IMR-90 (cell line): ENCODE measurements at regions not wholly inside any gene's neighbourhood (a gene's known extent, or its start where the extent isn't known, plus 50 kb on each side); places are given as distances from the start of the nearest gene placed in this dataset.

Experiments used
- ATAC-seq: fragments of 200-7000 bp; cut with Tn5 transposase; 2 replicates; pipeline ENCODE4 v1.9.1; 2020; ENCODE audit warnings: low read depth, mild to moderate bottlenecking, moderate library complexity
- BruUV-seq: library from RNA; stranded (reverse); fragments of 400-500 nt; replicated peaks from 2 replicates; lab custom pipeline; 2021; lab: Mats Ljungman, UMichigan
- CTCF ChIA-PET: fragments of 300-600 bp; formaldehyde crosslinking; extraction: SDS; loops from one replicate; lab custom pipeline; 2021; ENCODE audit warnings: antibody characterized with exemption; lab: Yijun Ruan, JAX
- POLR2A ChIA-PET: fragments of 300-600 bp; sonication (Branson Sonifier 250); formaldehyde crosslinking; loops from one replicate; lab custom pipeline; 2022; ENCODE audit warnings: antibody characterized with exemption; ENCODE audit not compliant: unreplicated experiment; lab: Charles Lee
- DNase-seq: peaks from one replicate; pipeline ENCODE4 v3.0.0; 2013
- H2AFZ ChIP-seq: replicated peaks from 2 replicates; pipeline ENCODE3; 2013; ENCODE audit warnings: low read length, mild to moderate bottlenecking; ENCODE audit not compliant: poor library complexity
- H2AK5ac ChIP-seq: 2 replicates; pipeline ENCODE4 v1.6.1; 2013; ENCODE audit warnings: low read depth, low read length, inconsistent platforms
- H2AK9ac ChIP-seq: replicated peaks from 2 replicates; pipeline ENCODE3; 2013; ENCODE audit warnings: mild to moderate bottlenecking, low read depth, low read length, moderate library complexity; ENCODE audit not compliant: poor library complexity
- H2BK120ac ChIP-seq: 2 replicates; pipeline ENCODE4 v1.6.1; 2013; ENCODE audit warnings: low read depth, low read length, inconsistent platforms
- H2BK15ac ChIP-seq: 3 replicates; pipeline ENCODE4 v1.6.1; 2013; ENCODE audit warnings: low read depth, low read length, inconsistent platforms
- H2BK20ac ChIP-seq: 2 replicates; pipeline ENCODE4 v1.6.1; 2013; ENCODE audit warnings: low read depth, mild to moderate bottlenecking, inconsistent platforms, low read length, moderate library complexity
- H2BK5ac ChIP-seq: 2 replicates; pipeline ENCODE4 v1.6.1; 2013; ENCODE audit warnings: mild to moderate bottlenecking, low read depth, low read length, inconsistent platforms; ENCODE audit not compliant: poor library complexity, severe bottlenecking
- H3K14ac ChIP-seq: replicated peaks from 2 replicates; pipeline ENCODE4 v1.6.1; 2013; ENCODE audit warnings: low read depth, low read length, inconsistent platforms
- H3K18ac ChIP-seq: 2 replicates; pipeline ENCODE4 v1.6.1; 2013; ENCODE audit warnings: low read depth, low read length, control low read depth
- H3K23ac ChIP-seq: 2 replicates; pipeline ENCODE4 v1.6.1; 2013; ENCODE audit warnings: low read depth, low read length, inconsistent platforms
- H3K27ac ChIP-seq: 2 replicates; pipeline ENCODE4 v1.5.1; 2013; ENCODE audit warnings: mild to moderate bottlenecking, control low read depth, low read length; ENCODE audit not compliant: insufficient read depth
- H3K27me3 ChIP-seq: 2 replicates; pipeline ENCODE4 v1.6.1; 2013; ENCODE audit warnings: low read length; ENCODE audit not compliant: control insufficient read depth, insufficient read depth
- H3K36me3 ChIP-seq: 2 replicates; pipeline ENCODE4 v1.6.1; 2013; ENCODE audit warnings: low read length, mixed read lengths; ENCODE audit not compliant: control insufficient read depth, insufficient read depth
- H3K4ac ChIP-seq: 2 replicates; pipeline ENCODE4 v1.6.1; 2013; ENCODE audit warnings: low read depth, low read length, inconsistent platforms
- H3K4me1 ChIP-seq: 2 replicates; pipeline ENCODE4 v1.6.1; 2013; ENCODE audit warnings: low read length, mixed read lengths; ENCODE audit not compliant: control insufficient read depth, insufficient read depth
- H3K4me2 ChIP-seq: 2 replicates; pipeline ENCODE4 v1.6.1; 2013; ENCODE audit warnings: low read depth, mild to moderate bottlenecking, control low read depth, low read length, moderate library complexity
- H3K4me3 ChIP-seq: 2 replicates; pipeline ENCODE4 v1.5.1; 2013; ENCODE audit warnings: low read depth, mild to moderate bottlenecking, control low read depth, low read length, moderate library complexity; ENCODE audit not compliant: insufficient read depth
- H3K56ac ChIP-seq: 2 replicates; pipeline ENCODE4 v1.6.1; 2013; ENCODE audit warnings: low read length, inconsistent platforms; ENCODE audit not compliant: insufficient read depth; ENCODE audit errors: extremely low read depth
- H3K79me1 ChIP-seq, 2 experiments: 2 replicates each; pipeline ENCODE4 v1.6.1; 2013; ENCODE audit warnings: low read length in 2 of 2, inconsistent platforms in 1 of 2, low read depth in 1 of 2
- H3K9ac ChIP-seq: 2 replicates; pipeline ENCODE4 v1.6.1; 2013; ENCODE audit warnings: low read depth, low read length, control low read depth
- H3K9me1 ChIP-seq: 2 replicates; pipeline ENCODE4 v1.6.1; 2013; ENCODE audit warnings: low read length, inconsistent platforms; ENCODE audit not compliant: insufficient read depth
- H3K9me3 ChIP-seq: 2 replicates; pipeline ENCODE4 v1.6.1; 2013; ENCODE audit warnings: low read length; ENCODE audit not compliant: control insufficient read depth, insufficient read depth
- H4K20me1 ChIP-seq: 2 replicates; pipeline ENCODE4 v1.6.1; 2013; ENCODE audit warnings: low read length, inconsistent platforms; ENCODE audit not compliant: insufficient read depth
- H4K5ac ChIP-seq: 2 replicates; pipeline ENCODE4 v1.6.1; 2013; ENCODE audit warnings: mild to moderate bottlenecking, low read depth, low read length, control low read depth
- H4K8ac ChIP-seq, 2 experiments: 2 replicates each; pipeline ENCODE4 v1.6.1; 2013; ENCODE audit warnings: low read depth in 2 of 2, low read length in 2 of 2, control low read depth in 1 of 2, inconsistent platforms in 1 of 2
- H4K91ac ChIP-seq: 2 replicates; pipeline ENCODE4 v1.6.1; 2013; ENCODE audit warnings: low read depth, low read length, inconsistent platforms; ENCODE audit not compliant: insufficient read depth
- BHLHE40 ChIP-seq: fragments of 150-350 bp; IDR thresholded peaks from 2 replicates; pipeline ENCODE4 v1.6.1; 2016; ENCODE audit warnings: mild to moderate bottlenecking, low read depth, low read length
- CEBPB ChIP-seq: IDR thresholded peaks from 2 replicates; pipeline ENCODE4 v1.6.1; 2012; ENCODE audit warnings: low read depth, low read length, improper control_type of control experiment
- CHD1 ChIP-seq: IDR thresholded peaks from 2 replicates; pipeline ENCODE4 v1.6.1; 2012; ENCODE audit warnings: low read depth, low read length, improper control_type of control experiment
- FOS ChIP-seq: fragments of 150-350 bp; IDR thresholded peaks from 2 replicates; pipeline ENCODE4 v1.6.1; 2016; ENCODE audit warnings: low read depth, low read length
- MAFK ChIP-seq: IDR thresholded peaks from 2 replicates; pipeline ENCODE4 v1.6.1; 2012; ENCODE audit warnings: low read depth, low read length, improper control_type of control experiment
- MAZ ChIP-seq: IDR thresholded peaks from 2 replicates; pipeline ENCODE4 v1.6.1; 2012; ENCODE audit warnings: low read depth, mild to moderate bottlenecking, low read length, improper control_type of control experiment, moderate library complexity, borderline replicate concordance
- MXI1 ChIP-seq: IDR thresholded peaks from 2 replicates; pipeline ENCODE4 v1.6.1; 2012; ENCODE audit warnings: low read depth, mild to moderate bottlenecking, low read length, moderate library complexity, borderline replicate concordance
- NFE2L2 ChIP-seq: fragments of 150-350 bp; IDR thresholded peaks from 2 replicates; pipeline ENCODE4 v1.6.1; 2016; ENCODE audit warnings: low read depth, mild to moderate bottlenecking, low read length
- POLR2A ChIP-seq: IDR thresholded peaks from 2 replicates; pipeline ENCODE4 v1.6.1; 2012; ENCODE audit warnings: mild to moderate bottlenecking, low read depth, low read length
- RAD21 ChIP-seq: IDR thresholded peaks from 2 replicates; pipeline ENCODE4 v1.6.1; 2012; ENCODE audit warnings: low read length, improper control_type of control experiment
- RCOR1 ChIP-seq: IDR thresholded peaks from 2 replicates; pipeline ENCODE4 v1.6.1; 2012; ENCODE audit warnings: mild to moderate bottlenecking, low read length, improper control_type of control experiment; ENCODE audit not compliant: insufficient replicate concordance
- RFX5 ChIP-seq: IDR thresholded peaks from 2 replicates; pipeline ENCODE4 v1.8.0; 2012; ENCODE audit warnings: low read depth, mild to moderate bottlenecking, low read length, moderate library complexity
- SMC3 ChIP-seq: fragments of 150-350 bp; IDR thresholded peaks from 2 replicates; pipeline ENCODE4 v1.6.1; 2016; ENCODE audit warnings: low read depth, mild to moderate bottlenecking, antibody characterized with exemption, low read length, moderate library complexity
- WGBS, 2 experiments: methylation state at CpG; one replicate each; pipeline versions ENCODE4 v1.1.5 to v1.1.7; 2013; ENCODE audit warnings: missing lambda C conversion rate in 2 of 2; ENCODE audit not compliant: insufficient read length in 1 of 2; ENCODE audit errors: extremely low coverage in 2 of 2; 5-methylcytosine and 5-hydroxymethylcytosine counted together
- dilution Hi-C: fragments of 300-500 bp; cut with HindIII; formaldehyde crosslinking; loops from one replicate; pipeline ENCODE4 v1.14.3; 2018; ENCODE audit warnings: low sequenced_read_pairs; ENCODE audit not compliant: unreplicated experiment
- in situ Hi-C: fragments of 300-500 bp; cut with MboI; formaldehyde crosslinking; loops from 3 replicates; pipeline ENCODE4 v1.14.3; 2019; ENCODE audit warnings: low sequenced_read_pairs, inconsistent platforms, mixed read lengths
- intact Hi-C: fragments of 100-400 bp; cut with micrococcal nuclease; formaldehyde crosslinking; loops from 2 replicates; pipeline ENCODE4 v1.10.0; 2022
- TF ChIP-seq, protein P1 (sequence below): conservative IDR thresholded peaks from 2 replicates; pipeline ENCODE4 v1.5.1; 2012; ENCODE audit warnings: mild to moderate bottlenecking, low read depth, low read length, improper control_type of control experiment
- TF ChIP-seq, protein P2 (sequence below): fragments of 150-350 bp; IDR thresholded peaks from 2 replicates; pipeline ENCODE4 v1.6.1; 2016; ENCODE audit warnings: low read depth, mild to moderate bottlenecking, low read length, moderate library complexity, borderline replicate concordance
- TF ChIP-seq, protein P3 (sequence below): fragments of 150-350 bp; IDR thresholded peaks from 2 replicates; pipeline ENCODE4 v1.6.1; 2017; ENCODE audit warnings: mild to moderate bottlenecking, antibody characterized with exemption, low read length, low read depth

DNA sequence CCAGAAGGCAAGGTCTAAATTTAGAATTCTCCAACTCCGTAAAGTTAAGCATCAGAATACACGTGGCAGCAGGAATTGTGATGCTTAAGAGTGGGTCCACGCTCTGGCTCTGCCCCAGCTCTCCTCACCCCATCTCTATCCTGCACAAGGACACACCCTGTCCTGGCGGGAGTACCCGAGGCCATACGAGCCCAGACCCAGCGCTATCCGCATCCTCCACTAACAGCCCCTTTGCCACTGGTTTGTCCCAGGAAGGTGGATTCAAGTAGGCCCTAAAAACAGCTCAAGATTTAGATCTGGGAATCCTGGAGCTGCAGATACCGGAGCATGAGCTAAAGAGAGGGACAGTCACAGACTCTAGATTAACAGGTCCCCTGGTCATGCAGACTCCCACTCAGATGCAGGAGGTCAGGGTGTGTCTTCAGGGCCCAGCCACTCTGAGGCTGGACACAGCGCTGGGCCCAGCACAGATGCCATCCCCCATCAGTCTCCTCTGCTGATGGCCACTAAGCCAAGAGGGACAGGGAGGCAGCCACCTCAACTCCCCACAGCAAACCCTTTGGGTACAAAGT, 393.3 kb downstream of the NPHP4 start:
- Histone ChIP-seq H3K4me2 (no peak overlapping the region), H3K9me1 (no peaks in the 10 kb centered on the region), H2AK9ac (no peak overlapping the region), H3K4me1 (no peaks in the 10 kb centered on the region), H2BK120ac (no peak overlapping the region), H4K91ac (no peak overlapping the region), H3K9ac (no peak overlapping the region), H2BK5ac (no peak overlapping the region), H2BK20ac (no peak overlapping the region), H4K5ac (no peak overlapping the region), H3K9me3 (peaks cover 34% of the 10 kb centered on the region), H4K8ac (no peak overlapping the region), H3K36me3 (no peaks in the 10 kb centered on the region), H2AFZ (no peak overlapping the region), H3K23ac (no peak overlapping the region), H3K4ac (no peak overlapping the region), H3K4me3 (no peak overlapping the region), H3K56ac (no peak overlapping the region), H3K79me1 (no peaks in the 10 kb centered on the region), H3K14ac (no peak overlapping the region), H4K20me1 (no peaks in the 10 kb centered on the region), H3K27ac (no peak overlapping the region), H3K27me3 (no peaks in the 10 kb centered on the region), H2AK5ac (no peak overlapping the region), H3K18ac (no peak overlapping the region), H2BK15ac (no peak overlapping the region)
- ChIA-PET CTCF (no interaction called here), POLR2A (no interaction called here)
- WGBS, 2 experiments: 10% methylated on average over 2 of the region's 10 CpGs; no CpG with 5 or more reads in 1 of the 2 experiments
- ATAC-seq (no peak), DNase-seq (no peak)
- no peak for TF ChIP-seq POLR2A
- TF ChIP-seq CHD1: no peak
- no peak for TF ChIP-seq CEBPB
- no peak for TF ChIP-seq BHLHE40
- TF ChIP-seq, protein P1, sequence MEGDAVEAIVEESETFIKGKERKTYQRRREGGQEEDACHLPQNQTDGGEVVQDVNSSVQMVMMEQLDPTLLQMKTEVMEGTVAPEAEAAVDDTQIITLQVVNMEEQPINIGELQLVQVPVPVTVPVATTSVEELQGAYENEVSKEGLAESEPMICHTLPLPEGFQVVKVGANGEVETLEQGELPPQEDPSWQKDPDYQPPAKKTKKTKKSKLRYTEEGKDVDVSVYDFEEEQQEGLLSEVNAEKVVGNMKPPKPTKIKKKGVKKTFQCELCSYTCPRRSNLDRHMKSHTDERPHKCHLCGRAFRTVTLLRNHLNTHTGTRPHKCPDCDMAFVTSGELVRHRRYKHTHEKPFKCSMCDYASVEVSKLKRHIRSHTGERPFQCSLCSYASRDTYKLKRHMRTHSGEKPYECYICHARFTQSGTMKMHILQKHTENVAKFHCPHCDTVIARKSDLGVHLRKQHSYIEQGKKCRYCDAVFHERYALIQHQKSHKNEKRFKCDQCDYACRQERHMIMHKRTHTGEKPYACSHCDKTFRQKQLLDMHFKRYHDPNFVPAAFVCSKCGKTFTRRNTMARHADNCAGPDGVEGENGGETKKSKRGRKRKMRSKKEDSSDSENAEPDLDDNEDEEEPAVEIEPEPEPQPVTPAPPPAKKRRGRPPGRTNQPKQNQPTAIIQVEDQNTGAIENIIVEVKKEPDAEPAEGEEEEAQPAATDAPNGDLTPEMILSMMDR: no peak
- TF ChIP-seq MAFK: no peak
- TF ChIP-seq, protein P2, sequence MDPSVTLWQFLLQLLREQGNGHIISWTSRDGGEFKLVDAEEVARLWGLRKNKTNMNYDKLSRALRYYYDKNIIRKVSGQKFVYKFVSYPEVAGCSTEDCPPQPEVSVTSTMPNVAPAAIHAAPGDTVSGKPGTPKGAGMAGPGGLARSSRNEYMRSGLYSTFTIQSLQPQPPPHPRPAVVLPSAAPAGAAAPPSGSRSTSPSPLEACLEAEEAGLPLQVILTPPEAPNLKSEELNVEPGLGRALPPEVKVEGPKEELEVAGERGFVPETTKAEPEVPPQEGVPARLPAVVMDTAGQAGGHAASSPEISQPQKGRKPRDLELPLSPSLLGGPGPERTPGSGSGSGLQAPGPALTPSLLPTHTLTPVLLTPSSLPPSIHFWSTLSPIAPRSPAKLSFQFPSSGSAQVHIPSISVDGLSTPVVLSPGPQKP: no peak
- no peak for TF ChIP-seq SMC3
- no peak for TF ChIP-seq FOS
- no peak for TF ChIP-seq MXI1
- TF ChIP-seq MAZ: no peak
- TF ChIP-seq RFX5: no peak
- no peak for TF ChIP-seq RAD21
- no peak for TF ChIP-seq NFE2L2
- TF ChIP-seq, protein P3, sequence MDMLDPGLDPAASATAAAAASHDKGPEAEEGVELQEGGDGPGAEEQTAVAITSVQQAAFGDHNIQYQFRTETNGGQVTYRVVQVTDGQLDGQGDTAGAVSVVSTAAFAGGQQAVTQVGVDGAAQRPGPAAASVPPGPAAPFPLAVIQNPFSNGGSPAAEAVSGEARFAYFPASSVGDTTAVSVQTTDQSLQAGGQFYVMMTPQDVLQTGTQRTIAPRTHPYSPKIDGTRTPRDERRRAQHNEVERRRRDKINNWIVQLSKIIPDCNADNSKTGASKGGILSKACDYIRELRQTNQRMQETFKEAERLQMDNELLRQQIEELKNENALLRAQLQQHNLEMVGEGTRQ: no peak
- TF ChIP-seq RCOR1: no peak
- dilution Hi-C loops: no loop called here
- in situ Hi-C loops: no loop called here
- BruUV-seq: no TSS peak
- intact Hi-C loops: no loop called here
